ENCODE measurements at regions not wholly inside any gene's neighbourhood (a gene's known extent, or its start where the extent isn't known, plus 50 kb on each side); places are given as distances from the start of the nearest gene placed in this dataset.

GRCh38 chr16:64627781-64628180, 494.1 kb downstream of the CDH11 start:
- H3K36me3 ChIP-seq (ENCODE audit: control insufficient read depth, low read length): no peaks in the 10 kb centered on the region
- H3K4me2 ChIP-seq (ENCODE audit: low read length): no peak overlapping the region
- H3K79me2 ChIP-seq (ENCODE audit: control insufficient read depth, low read length): no peaks in the 10 kb centered on the region
- peaks cover 6% of the 10 kb centered on the region; the same call in 1 of the 2 replicates for H3K9me3 ChIP-seq (ENCODE audit: control insufficient read depth, insufficient read depth, low read length)
- no peaks in the 10 kb centered on the region for H3K9me2 ChIP-seq (replicated peaks; ENCODE audit: control insufficient read depth, low read length)
- no peak overlapping the region for H3K4me3 ChIP-seq (ENCODE audit: low read length)
- TF ChIP-seq CTCF (IDR thresholded peaks at IDR 0.05; ENCODE audit: low read depth, low read length, poor library complexity, severe bottlenecking) (no peak), EZH2phosphoT487 (IDR thresholded peaks at IDR 0.05; ENCODE audit: borderline replicate concordance, low read length) (no peak)
- H3K27ac ChIP-seq (ENCODE audit: low read depth, low read length): no peak overlapping the region
- no peaks in the 10 kb centered on the region for H3K27me3 ChIP-seq (ENCODE audit: control insufficient read depth, low read length)
- H3F3A ChIP-seq (ENCODE audit: control insufficient read depth, insufficient read depth): no peaks in the 10 kb centered on the region
- no peaks in the 10 kb centered on the region for H4K20me1 ChIP-seq (ENCODE audit: control insufficient read depth, insufficient read depth, low read depth, low read length)
- H3K4me1 ChIP-seq (ENCODE audit: control insufficient read depth, low read length): no peaks in the 10 kb centered on the region

GRCh38 chr16:64627288-64627687, 494.6 kb downstream of the CDH11 start:
- Histone ChIP-seq H3K4me2 (ENCODE audit: low read length) (no peak overlapping the region), H3K36me3 (ENCODE audit: control insufficient read depth, low read length) (no peaks in the 10 kb centered on the region), H3K4me1 (ENCODE audit: control insufficient read depth, low read length) (no peaks in the 10 kb centered on the region), H3K9me3 (ENCODE audit: control insufficient read depth, insufficient read depth, low read length) (peaks cover 6% of the 10 kb centered on the region; the same call in 1 of the 2 replicates), H3K27me3 (ENCODE audit: control insufficient read depth, low read length) (no peaks in the 10 kb centered on the region), H3K9me2 (replicated peaks; ENCODE audit: control insufficient read depth, low read length) (no peaks in the 10 kb centered on the region), H4K20me1 (ENCODE audit: control insufficient read depth, insufficient read depth, low read depth, low read length) (no peaks in the 10 kb centered on the region), H3K27ac (ENCODE audit: low read depth, low read length) (no peak overlapping the region), H3K4me3 (ENCODE audit: low read length) (no peak overlapping the region), H3K79me2 (ENCODE audit: control insufficient read depth, low read length) (no peaks in the 10 kb centered on the region), H3F3A (ENCODE audit: control insufficient read depth, insufficient read depth) (no peaks in the 10 kb centered on the region)
- no peak for TF ChIP-seq CTCF (IDR thresholded peaks at IDR 0.05; ENCODE audit: low read depth, low read length, poor library complexity, severe bottlenecking)
- TF ChIP-seq EZH2phosphoT487 (IDR thresholded peaks at IDR 0.05; ENCODE audit: borderline replicate concordance, low read length): no peak

GRCh38 chr16:64626776-64627175, 495.1 kb downstream of the CDH11 start:
- H3F3A ChIP-seq (ENCODE audit: control insufficient read depth, insufficient read depth): no peaks in the 10 kb centered on the region

More at GRCh38 chr16:64626776-64627175, 495.1 kb downstream of the CDH11 start:
- no peaks in the 10 kb centered on the region for H3K79me2 ChIP-seq (ENCODE audit: control insufficient read depth, low read length)
- peaks cover 6% of the 10 kb centered on the region; the same call in 1 of the 2 replicates for H3K9me3 ChIP-seq (ENCODE audit: control insufficient read depth, insufficient read depth, low read length)
- TF ChIP-seq EZH2phosphoT487 (IDR thresholded peaks at IDR 0.05; ENCODE audit: borderline replicate concordance, low read length) (no peak), CTCF (IDR thresholded peaks at IDR 0.05; ENCODE audit: low read depth, low read length, poor library complexity, severe bottlenecking) (no peak)
- no peaks in the 10 kb centered on the region for H4K20me1 ChIP-seq (ENCODE audit: control insufficient read depth, insufficient read depth, low read depth, low read length)
- no peak overlapping the region for H3K27ac ChIP-seq (ENCODE audit: low read depth, low read length)
- H3K9me2 ChIP-seq (replicated peaks; ENCODE audit: control insufficient read depth, low read length): no peaks in the 10 kb centered on the region
- no peak overlapping the region for H3K4me3 ChIP-seq (ENCODE audit: low read length)
- H3K4me1 ChIP-seq (ENCODE audit: control insufficient read depth, low read length): no peaks in the 10 kb centered on the region
- H3K27me3 ChIP-seq (ENCODE audit: control insufficient read depth, low read length): no peaks in the 10 kb centered on the region
- H3K4me2 ChIP-seq (ENCODE audit: low read length): no peak overlapping the region
- H3K36me3 ChIP-seq (ENCODE audit: control insufficient read depth, low read length): no peaks in the 10 kb centered on the region

Measured in DOHH2 (cell line).